K562 (cell line): ENCODE measurements at regions not wholly inside any gene's neighbourhood (a gene's known extent, or its start where the extent isn't known, plus 50 kb on each side); places are given as distances from the start of the nearest gene placed in this dataset.

ENCODE experiments used
- CC2D1A ChIP-seq: fragments of 450-650 bp; IDR thresholded peaks from 2 replicates; pipeline ENCODE4 v1.6.1; 2017; ENCODE audit warnings: mild to moderate bottlenecking
- ELF1 ChIP-seq: fragments of 200-800 bp; sonication (Bioruptor generic); IDR thresholded peaks from 2 replicates; pipeline ENCODE4 v1.6.1; 2016; ENCODE audit warnings: missing genetic modification characterization, missing compliant biosample characterization
- NRF1 ChIP-seq, 2 experiments: fragments of 450-650 bp; IDR thresholded peaks in 1 of 2; conservative IDR thresholded peaks in 1 of 2; 2 replicates each; pipeline ENCODE4 v1.6.1; 2014; ENCODE audit warnings: mild to moderate bottlenecking in 2 of 2
- POLR2B ChIP-seq: fragments of 450-650 bp; IDR thresholded peaks from 2 replicates; pipeline ENCODE4 v1.6.1; 2018; ENCODE audit warnings: low read depth; ENCODE audit not compliant: partially characterized antibody
- RB1 ChIP-seq: fragments of 450-650 bp; IDR thresholded peaks from 2 replicates; pipeline ENCODE4 v1.6.1; 2017; ENCODE audit warnings: low read depth, mild to moderate bottlenecking
- TCFL5 ChIP-seq: fragments of 250-450 bp; sonication (Bioruptor Pico); conservative IDR thresholded peaks from 2 replicates; pipeline ENCODE4 v1.6.1; 2021; ENCODE audit warnings: mild to moderate bottlenecking, moderate library complexity, matching md5 sums
- U2AF1 ChIP-seq: fragments of 200-400 bp; formaldehyde crosslinking; optimal IDR thresholded peaks from 2 replicates; pipeline ENCODE3; 2017; ENCODE audit warnings: mild to moderate bottlenecking, low read depth, low read length, moderate library complexity
- ZNF146 ChIP-seq: IDR thresholded peaks from one replicate; pipeline ENCODE4 v1.6.1; 2018; ENCODE audit warnings: missing compliant biosample characterization; ENCODE audit not compliant: unreplicated experiment
- ZNF507 ChIP-seq: conservative IDR thresholded peaks from 2 replicates; pipeline ENCODE4 v1.6.1; 2017; ENCODE audit warnings: missing genetic modification characterization, missing compliant biosample characterization
- ZNF561 ChIP-seq: fragments of 450-650 bp; formaldehyde crosslinking; conservative IDR thresholded peaks from 2 replicates; pipeline ENCODE4 v1.4.0; 2020; ENCODE audit warnings: mild to moderate bottlenecking, moderate library complexity
- TF ChIP-seq, protein P1 (sequence below): sonication (generic); formaldehyde crosslinking; IDR thresholded peaks from 2 replicates; pipeline ENCODE4 v1.8.1; 2023; ENCODE audit warnings: missing genetic modification reagents, mild to moderate bottlenecking, borderline replicate concordance
- TF ChIP-seq, protein P2 (sequence below): fragments of 450-650 bp; IDR thresholded peaks from 2 replicates; pipeline ENCODE4 v1.6.1; 2016; ENCODE audit warnings: low read depth
- TF ChIP-seq, protein P3 (sequence below): fragments of 250-450 bp; sonication (Bioruptor Pico); IDR thresholded peaks from 2 replicates; pipeline ENCODE4 v1.5.0; 2020; ENCODE audit warnings: mild to moderate bottlenecking, borderline replicate concordance

DNA sequence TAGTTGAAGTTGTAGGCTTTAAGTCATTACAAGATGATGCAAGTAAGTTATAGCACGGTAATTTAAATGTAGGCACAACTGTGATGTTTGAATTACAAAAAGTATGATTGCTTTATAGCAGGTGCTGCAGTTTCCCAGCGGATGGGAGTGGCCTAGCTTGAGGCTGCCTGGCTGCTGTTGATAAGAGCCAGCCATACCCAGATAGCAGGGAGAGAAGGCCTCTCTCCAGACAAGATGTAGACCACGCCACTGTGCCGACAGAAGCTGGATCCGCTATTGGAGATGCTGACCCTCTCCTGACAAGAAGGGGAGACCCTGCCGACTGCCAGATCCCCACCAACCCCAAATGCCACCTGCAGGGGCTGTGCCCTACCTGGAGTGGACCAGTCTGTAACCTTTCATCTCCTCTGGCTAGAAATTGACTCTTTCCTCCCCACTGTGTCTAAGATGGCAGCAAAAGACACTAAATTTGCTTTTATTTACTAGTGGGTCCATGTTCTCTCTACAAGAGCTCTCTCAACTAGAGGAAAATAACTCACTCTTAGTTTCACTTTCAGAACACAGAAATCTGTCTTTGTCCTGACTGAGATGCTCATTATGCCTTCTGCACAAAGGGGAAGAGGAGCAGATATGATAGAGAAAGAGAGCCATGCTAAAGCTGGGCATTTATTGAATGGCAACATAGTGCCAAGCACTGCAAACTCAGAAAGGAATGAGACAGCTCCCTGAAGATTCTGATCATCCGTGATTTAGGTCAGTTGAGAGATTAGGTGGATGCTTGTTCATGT, 127.9 kb downstream of the URB2 start (continued):
- TF ChIP-seq, protein P1, sequence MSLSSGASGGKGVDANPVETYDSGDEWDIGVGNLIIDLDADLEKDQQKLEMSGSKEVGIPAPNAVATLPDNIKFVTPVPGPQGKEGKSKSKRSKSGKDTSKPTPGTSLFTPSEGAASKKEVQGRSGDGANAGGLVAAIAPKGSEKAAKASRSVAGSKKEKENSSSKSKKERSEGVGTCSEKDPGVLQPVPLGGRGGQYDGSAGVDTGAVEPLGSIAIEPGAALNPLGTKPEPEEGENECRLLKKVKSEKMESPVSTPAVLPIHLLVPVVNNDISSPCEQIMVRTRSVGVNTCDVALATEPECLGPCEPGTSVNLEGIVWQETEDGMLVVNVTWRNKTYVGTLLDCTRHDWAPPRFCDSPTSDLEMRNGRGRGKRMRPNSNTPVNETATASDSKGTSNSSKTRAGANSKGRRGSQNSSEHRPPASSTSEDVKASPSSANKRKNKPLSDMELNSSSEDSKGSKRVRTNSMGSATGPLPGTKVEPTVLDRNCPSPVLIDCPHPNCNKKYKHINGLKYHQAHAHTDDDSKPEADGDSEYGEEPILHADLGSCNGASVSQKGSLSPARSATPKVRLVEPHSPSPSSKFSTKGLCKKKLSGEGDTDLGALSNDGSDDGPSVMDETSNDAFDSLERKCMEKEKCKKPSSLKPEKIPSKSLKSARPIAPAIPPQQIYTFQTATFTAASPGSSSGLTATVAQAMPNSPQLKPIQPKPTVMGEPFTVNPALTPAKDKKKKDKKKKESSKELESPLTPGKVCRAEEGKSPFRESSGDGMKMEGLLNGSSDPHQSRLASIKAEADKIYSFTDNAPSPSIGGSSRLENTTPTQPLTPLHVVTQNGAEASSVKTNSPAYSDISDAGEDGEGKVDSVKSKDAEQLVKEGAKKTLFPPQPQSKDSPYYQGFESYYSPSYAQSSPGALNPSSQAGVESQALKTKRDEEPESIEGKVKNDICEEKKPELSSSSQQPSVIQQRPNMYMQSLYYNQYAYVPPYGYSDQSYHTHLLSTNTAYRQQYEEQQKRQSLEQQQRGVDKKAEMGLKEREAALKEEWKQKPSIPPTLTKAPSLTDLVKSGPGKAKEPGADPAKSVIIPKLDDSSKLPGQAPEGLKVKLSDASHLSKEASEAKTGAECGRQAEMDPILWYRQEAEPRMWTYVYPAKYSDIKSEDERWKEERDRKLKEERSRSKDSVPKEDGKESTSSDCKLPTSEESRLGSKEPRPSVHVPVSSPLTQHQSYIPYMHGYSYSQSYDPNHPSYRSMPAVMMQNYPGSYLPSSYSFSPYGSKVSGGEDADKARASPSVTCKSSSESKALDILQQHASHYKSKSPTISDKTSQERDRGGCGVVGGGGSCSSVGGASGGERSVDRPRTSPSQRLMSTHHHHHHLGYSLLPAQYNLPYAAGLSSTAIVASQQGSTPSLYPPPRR (CRISPR knock-in tag), result no peak
- TF ChIP-seq ZNF146, result no peak
- TF ChIP-seq, protein P2, sequence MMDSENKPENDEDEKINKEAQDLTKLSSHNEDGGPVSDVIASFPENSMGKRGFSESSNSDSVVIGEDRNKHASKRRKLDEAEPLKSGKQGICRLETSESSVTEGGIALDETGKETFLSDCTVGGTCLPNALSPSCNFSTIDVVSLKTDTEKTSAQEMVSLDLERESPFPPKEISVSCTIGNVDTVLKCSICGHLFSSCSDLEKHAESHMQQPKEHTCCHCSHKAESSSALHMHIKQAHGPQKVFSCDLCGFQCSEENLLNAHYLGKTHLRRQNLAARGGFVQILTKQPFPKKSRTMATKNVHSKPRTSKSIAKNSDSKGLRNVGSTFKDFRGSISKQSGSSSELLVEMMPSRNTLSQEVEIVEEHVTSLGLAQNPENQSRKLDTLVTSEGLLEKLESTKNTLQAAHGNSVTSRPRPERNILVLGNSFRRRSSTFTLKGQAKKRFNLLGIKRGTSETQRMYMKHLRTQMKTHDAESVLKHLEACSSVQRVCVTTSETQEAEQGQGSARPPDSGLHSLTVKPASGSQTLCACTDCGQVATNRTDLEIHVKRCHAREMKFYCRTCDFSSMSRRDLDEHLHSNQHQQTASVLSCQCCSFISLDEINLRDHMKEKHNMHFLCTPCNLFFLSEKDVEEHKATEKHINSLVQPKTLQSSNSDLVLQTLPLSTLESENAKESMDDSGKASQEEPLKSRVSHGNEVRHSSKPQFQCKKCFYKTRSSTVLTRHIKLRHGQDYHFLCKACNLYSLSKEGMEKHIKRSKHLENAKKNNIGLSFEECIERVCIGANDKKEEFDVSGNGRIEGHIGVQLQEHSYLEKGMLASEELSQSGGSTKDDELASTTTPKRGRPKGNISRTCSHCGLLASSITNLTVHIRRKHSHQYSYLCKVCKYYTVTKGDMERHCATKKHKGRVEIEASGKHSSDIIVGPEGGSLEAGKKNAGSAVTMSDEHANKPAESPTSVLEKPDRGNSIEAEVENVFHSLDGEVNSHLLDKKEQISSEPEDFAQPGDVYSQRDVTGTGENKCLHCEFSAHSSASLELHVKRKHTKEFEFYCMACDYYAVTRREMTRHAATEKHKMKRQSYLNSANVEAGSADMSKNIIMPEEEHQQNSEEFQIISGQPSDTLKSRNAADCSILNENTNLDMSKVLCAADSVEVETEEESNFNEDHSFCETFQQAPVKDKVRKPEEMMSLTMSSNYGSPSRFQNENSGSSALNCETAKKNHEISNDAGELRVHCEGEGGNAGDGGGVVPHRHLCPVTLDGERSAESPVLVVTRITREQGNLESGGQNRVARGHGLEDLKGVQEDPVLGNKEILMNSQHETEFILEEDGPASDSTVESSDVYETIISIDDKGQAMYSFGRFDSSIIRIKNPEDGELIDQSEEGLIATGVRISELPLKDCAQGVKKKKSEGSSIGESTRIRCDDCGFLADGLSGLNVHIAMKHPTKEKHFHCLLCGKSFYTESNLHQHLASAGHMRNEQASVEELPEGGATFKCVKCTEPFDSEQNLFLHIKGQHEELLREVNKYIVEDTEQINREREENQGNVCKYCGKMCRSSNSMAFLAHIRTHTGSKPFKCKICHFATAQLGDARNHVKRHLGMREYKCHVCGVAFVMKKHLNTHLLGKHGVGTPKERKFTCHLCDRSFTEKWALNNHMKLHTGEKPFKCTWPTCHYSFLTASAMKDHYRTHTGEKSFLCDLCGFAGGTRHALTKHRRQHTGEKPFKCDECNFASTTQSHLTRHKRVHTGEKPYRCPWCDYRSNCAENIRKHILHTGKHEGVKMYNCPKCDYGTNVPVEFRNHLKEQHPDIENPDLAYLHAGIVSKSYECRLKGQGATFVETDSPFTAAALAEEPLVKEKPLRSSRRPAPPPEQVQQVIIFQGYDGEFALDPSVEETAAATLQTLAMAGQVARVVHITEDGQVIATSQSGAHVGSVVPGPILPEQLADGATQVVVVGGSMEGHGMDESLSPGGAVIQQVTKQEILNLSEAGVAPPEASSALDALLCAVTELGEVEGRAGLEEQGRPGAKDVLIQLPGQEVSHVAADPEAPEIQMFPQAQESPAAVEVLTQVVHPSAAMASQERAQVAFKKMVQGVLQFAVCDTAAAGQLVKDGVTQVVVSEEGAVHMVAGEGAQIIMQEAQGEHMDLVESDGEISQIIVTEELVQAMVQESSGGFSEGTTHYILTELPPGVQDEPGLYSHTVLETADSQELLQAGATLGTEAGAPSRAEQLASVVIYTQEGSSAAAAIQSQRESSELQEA, result no peak
- no peak for TF ChIP-seq RB1
- TF ChIP-seq ELF1, result no peak
- no peak for TF ChIP-seq ZNF507 (tag)
- 0 out of 4 replicates have a peak, but pooled peaks of 1 of the 2 experiments have one; percentile 8 for TF ChIP-seq NRF1 (conservative IDR thresholded peaks at IDR 0.05 in 1 of 2, IDR thresholded peaks at IDR 0.05 in 1 of 2)
- TF ChIP-seq TCFL5 (CRISPR knock-in tag), result no peak
- TF ChIP-seq U2AF1, result no peak
- TF ChIP-seq ZNF561, result no peak
- TF ChIP-seq, protein P3, sequence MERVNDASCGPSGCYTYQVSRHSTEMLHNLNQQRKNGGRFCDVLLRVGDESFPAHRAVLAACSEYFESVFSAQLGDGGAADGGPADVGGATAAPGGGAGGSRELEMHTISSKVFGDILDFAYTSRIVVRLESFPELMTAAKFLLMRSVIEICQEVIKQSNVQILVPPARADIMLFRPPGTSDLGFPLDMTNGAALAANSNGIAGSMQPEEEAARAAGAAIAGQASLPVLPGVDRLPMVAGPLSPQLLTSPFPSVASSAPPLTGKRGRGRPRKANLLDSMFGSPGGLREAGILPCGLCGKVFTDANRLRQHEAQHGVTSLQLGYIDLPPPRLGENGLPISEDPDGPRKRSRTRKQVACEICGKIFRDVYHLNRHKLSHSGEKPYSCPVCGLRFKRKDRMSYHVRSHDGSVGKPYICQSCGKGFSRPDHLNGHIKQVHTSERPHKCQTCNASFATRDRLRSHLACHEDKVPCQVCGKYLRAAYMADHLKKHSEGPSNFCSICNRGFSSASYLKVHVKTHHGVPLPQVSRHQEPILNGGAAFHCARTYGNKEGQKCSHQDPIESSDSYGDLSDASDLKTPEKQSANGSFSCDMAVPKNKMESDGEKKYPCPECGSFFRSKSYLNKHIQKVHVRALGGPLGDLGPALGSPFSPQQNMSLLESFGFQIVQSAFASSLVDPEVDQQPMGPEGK, result no peak
- TF ChIP-seq POLR2B, result no peak
- peak; percentile 90; the same call in 1 of the 2 replicates for TF ChIP-seq CC2D1A
